ENCODE measurements at regions not wholly inside any gene's neighbourhood (a gene's known extent, or its start where the extent isn't known, plus 50 kb on each side); places are given as distances from the start of the nearest gene placed in this dataset.
A peak's percentile ranks its signal among the peaks of the same experiment; 100 is the strongest.

- H3K27ac ChIP-seq (ENCODE audit: low read length), result peak overlapping the region; percentile 45
- H3K9me3 ChIP-seq (replicated peaks; ENCODE audit: insufficient read depth, low read length), result no peaks in the 10 kb centered on the region
- no peak overlapping the region for H3K4me3 ChIP-seq (ENCODE audit: low read length)
- DNase-seq, result no peak
- H3K9me2 ChIP-seq (replicated peaks; ENCODE audit: insufficient read depth, low read length), result no peaks in the 10 kb centered on the region
- H3F3A ChIP-seq (ENCODE audit: insufficient read depth, low read length), result no peaks in the 10 kb centered on the region
- no peak overlapping the region for H3K9ac ChIP-seq (ENCODE audit: low read length)
- no peak overlapping the region for H2AFZ ChIP-seq (ENCODE audit: low read length)
- no peaks in the 10 kb centered on the region for H3K36me3 ChIP-seq (replicated peaks; ENCODE audit: insufficient read depth, low read length)
- H3K27me3 ChIP-seq (replicated peaks; ENCODE audit: insufficient read depth, low read length), result no peaks in the 10 kb centered on the region; the same call in 1 of the 2 replicates
- no peaks in the 10 kb centered on the region for H4K20me1 ChIP-seq (ENCODE audit: insufficient read depth, low read length)
- H3K79me2 ChIP-seq (ENCODE audit: low read length), result no peaks in the 10 kb centered on the region
- H3K4me1 ChIP-seq (ENCODE audit: low read length), result peaks cover 37% of the 10 kb centered on the region
- TF ChIP-seq CTCF (IDR thresholded peaks at IDR 0.05; ENCODE audit: low read length), result peak; percentile 46
- TF ChIP-seq EZH2 (optimal IDR thresholded peaks at IDR 0.05; ENCODE audit: low read depth, low read length), result no peak
- TF ChIP-seq EZH2phosphoT487 (IDR thresholded peaks at IDR 0.05; ENCODE audit: low read length), result no peak
- peak overlapping the region; percentile 27; the same call in 1 of the 2 replicates for H3K4me2 ChIP-seq (ENCODE audit: low read depth, low read length)
Measured at GRCh38 chr22:48841881-48842582, 985.6 kb downstream of the BRD1 start.

- Histone ChIP-seq H3F3A (ENCODE audit: insufficient read depth, low read length) (peaks cover 1% of the 10 kb centered on the region), H3K27me3 (replicated peaks; ENCODE audit: insufficient read depth, low read length) (no peaks in the 10 kb centered on the region), H2AFZ (ENCODE audit: low read length) (no peak overlapping the region), H3K79me2 (ENCODE audit: low read length) (no peaks in the 10 kb centered on the region), H3K4me2 (ENCODE audit: low read depth, low read length) (no peak overlapping the region), H3K9ac (ENCODE audit: low read length) (no peak overlapping the region), H3K9me2 (replicated peaks; ENCODE audit: insufficient read depth, low read length) (no peaks in the 10 kb centered on the region), H3K36me3 (replicated peaks; ENCODE audit: insufficient read depth, low read length) (no peaks in the 10 kb centered on the region), H4K20me1 (ENCODE audit: insufficient read depth, low read length) (no peaks in the 10 kb centered on the region), H3K4me1 (ENCODE audit: low read length) (peaks cover 47% of the 10 kb centered on the region), H3K27ac (ENCODE audit: low read length) (no peak overlapping the region), H3K9me3 (replicated peaks; ENCODE audit: insufficient read depth, low read length) (no peaks in the 10 kb centered on the region), H3K4me3 (ENCODE audit: low read length) (no peak overlapping the region)
- DNase-seq, result no peak
- no peak for TF ChIP-seq EZH2 (optimal IDR thresholded peaks at IDR 0.05; ENCODE audit: low read depth, low read length)
- TF ChIP-seq CTCF (IDR thresholded peaks at IDR 0.05; ENCODE audit: low read length), result no peak
- TF ChIP-seq EZH2phosphoT487 (IDR thresholded peaks at IDR 0.05; ENCODE audit: low read length), result no peak
Measured at GRCh38 chr22:48840112-48840949, 987.3 kb downstream of the BRD1 start.

GRCh38 chr22:48838846-48839730 lies 988.6 kb downstream of the BRD1 start:
- H3K27me3 ChIP-seq (replicated peaks; ENCODE audit: insufficient read depth, low read length), result no peaks in the 10 kb centered on the region
- no peaks in the 10 kb centered on the region for H3K36me3 ChIP-seq (replicated peaks; ENCODE audit: insufficient read depth, low read length)
- H3K4me3 ChIP-seq (ENCODE audit: low read length), result no peak overlapping the region
- no peaks in the 10 kb centered on the region for H3K9me2 ChIP-seq (replicated peaks; ENCODE audit: insufficient read depth, low read length)
- no peak overlapping the region for H2AFZ ChIP-seq (ENCODE audit: low read length)
- H4K20me1 ChIP-seq (ENCODE audit: insufficient read depth, low read length), result no peaks in the 10 kb centered on the region
- H3F3A ChIP-seq (ENCODE audit: insufficient read depth, low read length), result peaks cover 13% of the 10 kb centered on the region
- DNase-seq, result peak; percentile 42
- H3K4me1 ChIP-seq (ENCODE audit: low read length), result peaks cover 57% of the 10 kb centered on the region
- H3K4me2 ChIP-seq (ENCODE audit: low read depth, low read length), result peak overlapping the region; percentile 25; the same call in 1 of the 2 replicates
- H3K79me2 ChIP-seq (ENCODE audit: low read length), result no peaks in the 10 kb centered on the region
- TF ChIP-seq EZH2phosphoT487 (IDR thresholded peaks at IDR 0.05; ENCODE audit: low read length) (no peak), CTCF (IDR thresholded peaks at IDR 0.05; ENCODE audit: low read length) (no peak), EZH2 (optimal IDR thresholded peaks at IDR 0.05; ENCODE audit: low read depth, low read length) (no peak)
- peak overlapping the region; percentile 39 for H3K27ac ChIP-seq (ENCODE audit: low read length)
- H3K9ac ChIP-seq (ENCODE audit: low read length), result no peak overlapping the region; the same call in 1 of the 2 replicates
- H3K9me3 ChIP-seq (replicated peaks; ENCODE audit: insufficient read depth, low read length), result no peaks in the 10 kb centered on the region

Measured in MM.1S (cell line).